Astrocyte (in vitro differentiated cells and primary cell): ENCODE measurements at regions not wholly inside any gene's neighbourhood (a gene's known extent, or its start where the extent isn't known, plus 50 kb on each side); places are given as distances from the start of the nearest gene placed in this dataset.
"Not testable (repeated sequence)": the region's sequence is repeated elsewhere in the genome, so short reads cannot be mapped to it uniquely, and the experiment has no call there.

Source experiments
- DNase-seq: peaks from one replicate; pipeline ENCODE4 v3.0.0-alpha.2; 2010; ENCODE audit warnings: low read depth
- FAIRE-seq: peaks from 2 replicates; lab custom pipeline; 2011; peaks lifted over from hg19 to GRCh38; lab: Jason Lieb, UNC
- H2AFZ ChIP-seq: 2 replicates; pipeline ENCODE4 v1.6.0; 2012; ENCODE audit warnings: low read depth, low read length, inconsistent platforms
- H3K27ac ChIP-seq: 2 replicates; pipeline ENCODE4 v1.5.1; 2011; ENCODE audit warnings: low read depth, low read length, inconsistent platforms
- H3K27me3 ChIP-seq: 2 replicates; pipeline ENCODE4 v1.6.0; 2011; ENCODE audit warnings: low read length, inconsistent platforms; ENCODE audit not compliant: insufficient read depth
- H3K36me3 ChIP-seq: 2 replicates; pipeline ENCODE4 v1.5.1; 2011; ENCODE audit warnings: low read length, inconsistent platforms; ENCODE audit not compliant: insufficient read depth
- H3K4me1 ChIP-seq: 2 replicates; pipeline ENCODE4 v1.5.1; 2011; ENCODE audit warnings: low read length, inconsistent platforms; ENCODE audit not compliant: insufficient read depth
- H3K4me2 ChIP-seq: 2 replicates; pipeline ENCODE4 v1.6.0; 2012; ENCODE audit warnings: low read length, inconsistent platforms
- H3K4me3 ChIP-seq: 2 replicates; pipeline ENCODE4 v1.5.1; 2011; ENCODE audit warnings: low read depth, mild to moderate bottlenecking, low read length, inconsistent platforms; ENCODE audit not compliant: insufficient read depth
- H3K79me2 ChIP-seq: 2 replicates; pipeline ENCODE4 v1.6.0; 2012; ENCODE audit warnings: mild to moderate bottlenecking, low read length, inconsistent platforms; ENCODE audit not compliant: insufficient read depth
- H3K9ac ChIP-seq: 2 replicates; pipeline ENCODE4 v1.6.0; 2012; ENCODE audit warnings: mild to moderate bottlenecking, low read length, inconsistent platforms
- H3K9me3 ChIP-seq: 2 replicates; pipeline ENCODE4 v1.5.1; 2012; ENCODE audit warnings: low read depth, mild to moderate bottlenecking, low read length, inconsistent platforms; ENCODE audit not compliant: insufficient read depth
- H4K20me1 ChIP-seq: 2 replicates; pipeline ENCODE4 v1.6.0; 2012; ENCODE audit warnings: low read length, inconsistent platforms; ENCODE audit not compliant: insufficient read depth
- H3K27ac Mint-ChIP-seq: one replicate; pipeline ENCODE4 v1.8.0; 2021; ENCODE audit warnings: mild to moderate bottlenecking, mixed read lengths; ENCODE audit not compliant: unreplicated experiment
- H3K27me3 Mint-ChIP-seq: one replicate; pipeline ENCODE4 v1.8.0; 2021; ENCODE audit warnings: low read depth, mixed read lengths; ENCODE audit not compliant: unreplicated experiment
- H3K36me3 Mint-ChIP-seq: one replicate; pipeline ENCODE4 v1.8.0; 2021; ENCODE audit warnings: low read depth, mixed read lengths; ENCODE audit not compliant: unreplicated experiment
- H3K4me1 Mint-ChIP-seq: one replicate; pipeline ENCODE4 v1.8.0; 2021; ENCODE audit warnings: low read depth, mixed read lengths; ENCODE audit not compliant: unreplicated experiment
- H3K4me3 Mint-ChIP-seq: one replicate; pipeline ENCODE4 v1.8.0; 2021; ENCODE audit warnings: mild to moderate bottlenecking, moderate library complexity, mixed read lengths; ENCODE audit not compliant: unreplicated experiment
- H3K9me3 Mint-ChIP-seq: one replicate; pipeline ENCODE4 v1.8.0; 2021; ENCODE audit warnings: mild to moderate bottlenecking, mixed read lengths; ENCODE audit not compliant: unreplicated experiment
- CTCF ChIP-seq: IDR thresholded peaks from 2 replicates; pipeline ENCODE4 v1.5.1; 2011; ENCODE audit warnings: low read depth, mild to moderate bottlenecking, inconsistent platforms, low read length, moderate library complexity; ENCODE audit not compliant: insufficient read depth
- EZH2 ChIP-seq: IDR thresholded peaks from 2 replicates; pipeline ENCODE4 v1.6.1; 2012; ENCODE audit warnings: mild to moderate bottlenecking, low read length, inconsistent platforms; ENCODE audit not compliant: insufficient read depth

- no peaks in the 10 kb centered on the region for H3K4me1 Mint-ChIP-seq
Observed at GRCh38 chrY:16446152-16446551, 1433.9 kb downstream of the CDY2B start.

GRCh38 chrY:16409206-16409923 lies 1470.7 kb downstream of the CDY2B start:
- H3K4me1 Mint-ChIP-seq, H3K4me2 ChIP-seq, FAIRE-seq, H3K79me2 ChIP-seq, H4K20me1 ChIP-seq, H3K27me3 Mint-ChIP-seq, H3K4me3 ChIP-seq, H3K27ac ChIP-seq, H2AFZ ChIP-seq, H3K4me1 ChIP-seq, H3K36me3 Mint-ChIP-seq, H3K36me3 ChIP-seq, H3K4me3 Mint-ChIP-seq, H3K9me3 Mint-ChIP-seq, DNase-seq, H3K9ac ChIP-seq, H3K27me3 ChIP-seq, H3K9me3 ChIP-seq, H3K27ac Mint-ChIP-seq: not testable (repeated sequence)

More at GRCh38 chrY:16446152-16446551, 1433.9 kb downstream of the CDY2B start:
- no peaks in the 10 kb centered on the region for H4K20me1 ChIP-seq
- no peaks in the 10 kb centered on the region for H3K36me3 ChIP-seq
- H3K27ac Mint-ChIP-seq = no peak overlapping the region
- no peak overlapping the region for H3K4me2 ChIP-seq
- H3K27me3 Mint-ChIP-seq = no peaks in the 10 kb centered on the region
- no peaks in the 10 kb centered on the region for H3K79me2 ChIP-seq
- no peaks in the 10 kb centered on the region for H3K27me3 ChIP-seq
- H2AFZ ChIP-seq = no peak overlapping the region
- no peak overlapping the region for H3K9ac ChIP-seq
- no peaks in the 10 kb centered on the region for H3K9me3 Mint-ChIP-seq
- no peaks in the 10 kb centered on the region for H3K4me1 ChIP-seq
- H3K4me3 ChIP-seq = no peak overlapping the region
- H3K9me3 ChIP-seq = no peaks in the 10 kb centered on the region
- DNase-seq (no peak), FAIRE-seq (no peak)
- no peak overlapping the region for H3K27ac ChIP-seq
- TF ChIP-seq CTCF (no peak), EZH2 (no peak)
- H3K4me3 Mint-ChIP-seq = no peak overlapping the region
- no peaks in the 10 kb centered on the region for H3K36me3 Mint-ChIP-seq

- not testable (repeated sequence) for H3K27me3 Mint-ChIP-seq, H3K4me3 Mint-ChIP-seq, H3K4me1 Mint-ChIP-seq, H3K9me3 Mint-ChIP-seq, DNase-seq, FAIRE-seq, H3K4me2 ChIP-seq, H3K9ac ChIP-seq, H3K36me3 ChIP-seq, H3K9me3 ChIP-seq, H3K4me3 ChIP-seq, H3K4me1 ChIP-seq, H3K27ac Mint-ChIP-seq, H4K20me1 ChIP-seq, H3K79me2 ChIP-seq, H3K27ac ChIP-seq, H2AFZ ChIP-seq, H3K36me3 Mint-ChIP-seq, H3K27me3 ChIP-seq
Observed at GRCh38 chrY:16379458-16379857, 1500.6 kb downstream of the CDY2B start.

- H3K9me3 ChIP-seq, FAIRE-seq, H3K4me1 Mint-ChIP-seq, H3K9me3 Mint-ChIP-seq, H3K4me3 ChIP-seq, H3K27me3 Mint-ChIP-seq, H3K27ac Mint-ChIP-seq, H4K20me1 ChIP-seq, H2AFZ ChIP-seq, DNase-seq, H3K27ac ChIP-seq, H3K36me3 ChIP-seq, H3K4me2 ChIP-seq, H3K79me2 ChIP-seq, H3K4me1 ChIP-seq, H3K36me3 Mint-ChIP-seq, H3K27me3 ChIP-seq, H3K4me3 Mint-ChIP-seq, H3K9ac ChIP-seq: not testable (repeated sequence)
Observed at GRCh38 chrY:16341592-16341991, 1538.4 kb downstream of the CDY2B start.

- not testable (repeated sequence) for H3K36me3 ChIP-seq, H3K4me3 Mint-ChIP-seq, H3K79me2 ChIP-seq, H3K27ac ChIP-seq, H3K4me2 ChIP-seq, H3K9me3 ChIP-seq, DNase-seq, H3K4me1 ChIP-seq, H3K4me3 ChIP-seq, H3K27ac Mint-ChIP-seq, H3K4me1 Mint-ChIP-seq, H3K36me3 Mint-ChIP-seq, H3K27me3 ChIP-seq, H3K9ac ChIP-seq, H4K20me1 ChIP-seq, H2AFZ ChIP-seq, H3K9me3 Mint-ChIP-seq, H3K27me3 Mint-ChIP-seq, FAIRE-seq
Observed at GRCh38 chrY:16330032-16330758, 1549.8 kb downstream of the CDY2B start.
